NCI-H460 (cell line): ENCODE measurements at regions not wholly inside any gene's neighbourhood (a gene's known extent, or its start where the extent isn't known, plus 50 kb on each side); places are given as distances from the start of the nearest gene placed in this dataset.
"Not testable (repeated sequence)": the region's sequence is repeated elsewhere in the genome, so short reads cannot be mapped to it uniquely, and the experiment has no call there.

Source experiments
- DNase-seq: peaks from one replicate; pipeline ENCODE4 v3.0.0-alpha.2; 2016; ENCODE audit warnings: low read depth; ENCODE audit errors: extremely low read depth

DNA sequence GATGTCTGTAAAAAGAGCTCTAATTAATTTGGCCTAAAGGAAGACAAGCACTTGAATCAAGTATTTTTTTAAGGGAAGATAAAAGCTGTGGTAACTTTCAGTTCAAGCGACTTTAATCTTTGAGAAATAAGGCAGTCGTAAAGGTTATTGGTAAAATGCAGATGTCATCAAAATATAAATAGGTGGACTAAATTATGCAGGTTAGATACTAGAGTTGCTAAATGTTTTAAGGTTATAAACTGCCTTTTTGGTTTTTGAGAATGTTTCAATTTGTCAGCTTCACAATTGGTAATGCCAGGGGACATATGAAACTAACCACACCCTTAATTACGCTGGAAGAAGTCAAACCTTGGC, 159.5 kb upstream of the OLIG3 start:
- DNase-seq, result no peak

DNA sequence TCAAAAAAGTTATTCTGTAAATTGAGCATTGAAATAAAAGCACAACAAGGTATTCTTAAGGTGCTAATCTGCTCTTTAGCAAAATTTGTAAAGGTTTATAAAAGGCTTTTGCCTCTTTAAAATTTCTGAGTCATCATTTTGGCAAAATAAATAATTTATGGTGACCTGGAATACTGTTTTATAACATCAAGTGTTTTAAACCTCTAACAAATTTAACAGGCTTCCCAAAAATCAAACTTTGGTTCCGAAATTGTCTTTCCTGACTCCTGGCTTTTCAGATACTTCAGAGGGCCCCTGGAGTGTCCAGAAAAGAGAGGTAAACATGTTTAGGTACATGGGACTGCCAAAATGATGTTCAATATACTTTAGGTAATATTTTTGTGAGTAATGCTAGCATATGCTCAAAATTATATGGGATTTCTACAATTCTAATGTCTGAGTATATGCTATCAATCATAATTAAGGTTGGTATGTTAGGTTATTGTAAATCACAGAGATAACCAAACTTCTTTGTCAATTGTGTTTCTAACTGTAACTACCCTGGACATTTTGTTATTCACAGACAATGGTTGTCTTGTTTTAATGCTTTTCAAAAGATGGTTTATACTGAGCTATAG, 160.3 kb upstream of the OLIG3 start:
- no peak for DNase-seq

DNA sequence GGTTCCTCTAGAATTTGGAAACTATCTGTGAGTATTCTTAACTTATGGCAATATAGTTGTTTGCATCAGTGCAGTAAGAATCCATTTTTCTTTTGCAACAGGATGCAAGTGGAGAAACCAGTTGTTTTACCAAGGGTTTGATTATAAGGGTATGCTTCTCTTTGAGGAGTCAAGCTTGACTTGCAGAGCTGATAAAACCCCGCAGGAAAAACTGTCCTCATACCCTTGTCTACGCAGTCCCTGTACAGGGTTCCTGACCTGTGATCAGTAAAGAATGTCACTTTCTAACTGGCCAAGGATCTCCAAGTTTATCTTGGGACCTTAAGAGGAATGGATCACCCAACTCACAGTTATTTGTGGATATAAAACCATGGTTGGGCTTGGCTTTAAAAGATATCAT, 161.1 kb upstream of the OLIG3 start:
- DNase-seq, result no peak

DNA sequence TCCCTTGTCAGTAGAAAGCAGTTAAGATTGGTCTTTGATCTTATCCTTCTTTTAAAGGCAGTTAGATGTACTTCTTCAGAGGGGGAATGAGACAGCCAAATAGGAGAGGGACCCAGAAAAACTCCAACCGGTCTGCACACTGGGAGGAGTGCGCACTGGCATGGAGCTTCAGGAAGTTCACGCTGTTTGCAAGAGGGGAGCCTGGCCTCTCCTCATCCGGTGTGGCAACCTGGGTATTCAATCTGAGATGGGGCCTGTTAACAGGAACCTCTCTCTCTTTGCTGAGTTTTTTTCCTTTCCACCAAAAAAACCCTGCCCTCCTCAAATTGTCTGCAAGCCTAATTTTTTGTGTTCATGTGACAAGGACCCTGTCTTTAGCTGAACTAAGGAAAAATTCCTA, 162.5 kb upstream of the OLIG3 start:
- DNase-seq, result no peak

DNA sequence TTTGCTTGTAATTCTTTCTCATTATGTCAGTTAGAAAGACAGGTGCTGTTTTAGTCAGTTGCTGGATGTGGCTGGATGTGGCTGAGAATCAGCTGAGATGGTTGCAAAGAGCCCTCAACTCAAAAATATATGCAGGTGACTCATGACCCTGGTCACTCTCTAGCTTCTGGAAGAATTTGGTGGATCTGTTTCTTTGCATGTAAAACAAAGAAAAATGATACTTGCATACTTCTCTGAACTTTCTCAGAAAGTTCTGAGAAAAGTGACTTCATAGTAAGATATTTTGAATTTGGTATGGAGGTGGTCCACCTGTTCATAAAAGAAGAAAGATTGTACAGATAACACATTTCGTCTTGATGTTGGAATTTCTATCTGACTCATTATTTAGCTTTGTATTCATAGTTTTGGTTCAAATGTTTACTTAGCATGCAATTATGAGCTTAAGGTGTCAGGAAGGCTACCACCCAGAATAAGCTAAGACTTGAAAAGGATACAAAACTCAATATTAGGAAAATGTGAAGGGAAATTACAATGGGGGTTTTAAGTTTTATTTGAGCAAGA, 163.2 kb upstream of the OLIG3 start:
- DNase-seq, result no peak

DNA sequence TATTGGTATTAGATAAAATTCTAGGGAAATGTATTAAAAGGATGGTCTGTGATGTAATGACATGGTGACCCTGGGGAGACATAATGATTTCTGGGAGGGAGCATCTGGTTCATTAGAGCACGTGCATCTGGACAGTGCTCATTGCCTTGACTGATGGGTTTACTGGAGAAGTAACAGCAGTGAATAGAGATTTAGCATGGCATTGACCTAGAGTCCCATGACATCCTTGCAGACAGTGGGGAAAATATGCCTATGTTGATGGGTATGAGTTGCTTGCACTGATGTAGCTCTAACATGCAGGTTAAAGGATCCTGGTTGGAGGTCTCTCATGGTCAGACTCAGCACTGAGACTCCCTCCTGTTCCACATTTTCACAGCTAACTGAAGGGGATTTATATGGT, 164.1 kb upstream of the OLIG3 start:
- no peak for DNase-seq

DNA sequence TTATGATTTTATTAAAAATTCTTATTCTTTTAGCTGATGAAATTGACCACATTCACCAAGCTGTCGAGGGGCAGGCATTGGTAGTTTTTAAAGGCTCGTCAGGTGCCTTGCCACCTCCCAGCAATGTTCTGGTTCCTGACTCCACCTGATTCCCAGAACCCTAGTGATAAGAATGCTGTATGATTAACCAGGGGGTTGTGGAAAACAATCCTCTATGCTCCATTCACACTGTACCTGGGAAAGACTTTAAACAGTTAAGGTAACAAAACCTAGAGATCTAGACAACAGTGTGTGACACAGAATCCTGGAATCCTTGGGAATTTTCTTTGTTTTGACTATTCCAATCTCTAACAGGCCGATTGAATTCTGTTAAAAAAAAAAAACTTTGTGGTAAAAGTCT, 165.7 kb upstream of the OLIG3 start:
- no peak for DNase-seq

DNA sequence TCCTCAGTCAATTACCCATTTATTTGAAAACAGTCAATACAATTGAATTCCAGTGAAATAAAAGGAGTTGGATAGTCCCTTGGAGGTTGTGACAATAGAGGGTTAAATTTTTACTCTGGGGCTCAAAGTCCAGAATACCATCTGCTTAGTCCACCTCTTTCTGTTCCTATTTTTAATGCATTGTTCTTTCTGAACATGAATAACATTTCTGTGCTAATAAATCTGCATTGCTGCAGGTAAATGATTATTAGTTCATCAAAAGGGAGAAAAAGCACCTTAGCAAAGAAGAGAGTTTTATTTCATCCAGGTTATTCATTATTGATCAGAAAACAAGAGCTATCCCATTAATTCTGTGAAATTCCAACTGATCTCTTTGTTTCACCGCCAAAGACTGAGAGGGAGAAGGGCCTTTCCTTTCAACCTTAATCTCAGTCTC, 166.1 kb upstream of the OLIG3 start:
- DNase-seq, result no peak

DNA sequence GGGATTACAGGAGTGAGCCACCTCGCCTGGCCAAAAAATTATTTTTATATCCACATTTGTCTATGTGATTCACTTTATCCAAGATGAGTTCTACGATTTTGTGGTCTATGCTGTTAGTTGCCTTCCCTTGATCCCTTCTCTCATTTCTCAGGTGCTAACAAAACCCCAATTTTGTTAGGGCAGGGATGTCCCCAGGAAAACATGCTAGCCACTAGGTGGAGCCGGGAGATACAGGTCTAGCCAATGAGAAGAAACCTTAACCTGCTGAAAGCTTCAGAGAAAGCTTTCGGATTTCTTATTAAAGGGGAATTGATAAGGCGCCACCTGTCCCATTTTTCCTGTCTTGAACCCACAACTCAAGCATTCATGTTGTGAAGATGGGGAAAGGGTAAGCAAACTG, 167.4 kb upstream of the OLIG3 start:
- DNase-seq, result no peak

DNA sequence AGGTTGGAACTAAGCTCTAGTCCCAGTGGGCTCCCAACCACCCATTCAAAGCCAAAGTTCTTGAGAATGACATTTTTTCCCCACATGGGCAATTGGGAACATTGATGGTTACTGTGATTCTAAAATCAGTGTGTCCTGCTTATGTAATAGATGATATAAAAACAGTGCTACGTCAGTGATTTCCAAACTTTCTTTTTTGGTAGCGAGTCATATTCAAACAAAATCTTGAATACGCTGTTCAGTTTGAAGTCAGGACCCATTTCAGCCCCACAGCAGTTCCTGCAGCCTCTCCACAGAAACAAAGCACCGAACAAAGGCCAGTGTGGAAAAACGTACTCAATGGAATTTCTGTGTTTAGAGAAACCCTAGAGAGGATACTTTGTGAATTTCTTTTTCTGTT, 170.0 kb upstream of the OLIG3 start:
- no peak for DNase-seq

DNA sequence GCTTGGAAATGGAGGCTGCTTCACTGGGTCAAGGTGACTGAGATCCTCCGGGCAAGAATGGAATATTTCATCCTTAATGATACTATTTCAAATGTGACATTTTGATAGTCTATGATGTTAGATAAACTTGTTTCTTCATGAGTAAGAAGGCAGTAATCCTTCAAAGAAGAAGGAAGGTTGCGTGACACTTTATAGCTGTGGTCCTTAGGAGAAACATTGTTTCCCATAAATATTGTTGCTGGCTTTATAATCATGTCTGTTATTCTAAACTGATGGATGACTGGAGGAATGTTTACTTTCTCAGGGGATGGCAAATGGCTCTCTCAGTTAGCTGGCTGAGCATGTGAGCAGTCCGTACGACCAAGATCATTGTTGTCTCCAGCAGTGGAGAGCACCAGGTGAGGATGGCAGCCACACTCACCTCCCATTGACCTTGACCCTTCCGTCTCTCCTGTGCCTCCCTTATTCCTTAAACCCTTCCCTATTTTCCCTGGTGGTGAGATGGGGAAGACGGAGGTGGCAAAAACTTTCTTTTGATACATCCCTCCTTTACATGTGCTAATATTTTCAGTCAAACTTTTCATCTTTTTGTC, 171.2 kb upstream of the OLIG3 start:
- no peak for DNase-seq

DNA sequence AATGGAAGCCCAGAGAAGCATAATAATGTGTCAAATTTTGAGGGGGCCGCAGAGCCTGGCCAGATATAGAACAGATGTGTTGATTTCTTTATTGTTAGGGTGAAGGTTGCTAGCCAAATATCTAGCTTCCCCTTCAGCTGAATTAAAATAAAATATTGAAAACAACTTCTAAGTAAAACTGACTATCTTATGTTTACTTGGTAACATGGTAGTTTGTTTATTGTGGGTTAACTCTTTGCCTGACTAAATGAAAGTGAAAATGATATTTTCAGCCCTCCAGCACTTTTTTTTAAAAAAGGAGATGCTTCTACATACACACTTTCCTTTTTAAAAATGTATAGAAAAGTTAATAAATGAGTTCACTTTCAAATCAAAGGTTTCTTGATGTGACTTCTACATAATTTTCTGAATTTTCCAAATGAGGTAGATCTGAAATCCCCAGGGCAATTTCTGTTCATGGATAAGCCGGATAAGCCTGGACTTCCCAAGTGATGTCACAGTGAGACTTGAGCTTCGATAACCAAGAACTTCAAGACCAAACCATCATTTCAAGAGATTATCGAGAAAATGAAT, 172.1 kb upstream of the OLIG3 start:
- no peak for DNase-seq

DNA sequence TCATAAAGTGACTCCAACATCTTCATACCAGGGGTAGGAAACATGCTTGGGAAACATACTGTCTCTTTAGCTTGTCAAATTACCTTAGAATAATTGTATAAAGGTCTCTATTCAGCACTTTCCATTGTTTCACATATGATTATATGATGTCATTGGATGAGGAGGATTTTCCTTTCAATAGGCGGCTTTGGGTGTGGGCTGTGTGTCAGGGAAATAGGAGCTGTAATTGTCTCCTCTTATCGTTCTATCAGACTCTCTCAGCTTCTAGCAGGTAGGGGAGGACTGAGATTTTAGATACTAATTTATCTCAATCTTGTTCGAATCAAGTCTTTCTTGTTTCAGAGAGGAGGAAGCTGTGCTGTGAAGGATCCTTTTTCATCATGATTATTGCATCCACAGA, 179.4 kb upstream of the OLIG3 start:
- no peak for DNase-seq

DNA sequence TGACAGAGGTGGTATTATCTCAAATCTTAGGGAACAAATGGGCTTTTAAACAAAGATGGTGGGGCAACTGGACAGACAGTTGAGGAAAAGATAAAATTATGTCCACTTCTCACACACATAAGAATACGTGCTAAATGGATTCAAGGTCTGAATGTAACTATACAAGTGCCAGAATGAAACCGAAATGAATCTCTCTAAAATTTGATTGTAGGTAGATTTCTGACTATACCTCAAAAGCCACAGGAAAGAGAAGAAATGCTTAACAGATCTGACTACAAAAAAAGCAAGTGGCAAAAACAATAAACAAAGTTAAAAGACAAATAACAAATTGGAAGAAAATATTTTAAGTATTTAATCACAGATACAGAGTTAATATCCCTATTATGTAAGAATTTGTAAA, 182.7 kb upstream of the OLIG3 start:
- DNase-seq, result no peak

DNA sequence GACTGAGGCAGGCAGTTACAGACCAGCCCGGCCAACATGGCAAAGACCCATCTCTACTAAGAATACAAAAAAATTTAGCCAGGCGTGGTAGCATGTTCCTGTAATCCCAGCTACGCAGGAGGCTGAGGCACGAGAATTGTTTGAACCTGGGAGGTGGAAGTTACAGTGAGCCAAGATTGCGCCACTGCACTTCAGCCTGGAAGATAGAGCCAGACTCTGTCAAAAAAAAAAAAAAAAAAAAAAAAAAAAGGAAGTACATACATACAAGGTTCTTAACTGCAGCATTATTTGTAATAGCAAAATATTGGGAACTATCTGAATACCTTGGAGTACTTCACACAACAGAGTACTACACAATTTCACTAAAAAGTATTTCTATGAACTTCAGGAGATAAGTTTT, 183.5 kb upstream of the OLIG3 start:
- no peak for DNase-seq

DNA sequence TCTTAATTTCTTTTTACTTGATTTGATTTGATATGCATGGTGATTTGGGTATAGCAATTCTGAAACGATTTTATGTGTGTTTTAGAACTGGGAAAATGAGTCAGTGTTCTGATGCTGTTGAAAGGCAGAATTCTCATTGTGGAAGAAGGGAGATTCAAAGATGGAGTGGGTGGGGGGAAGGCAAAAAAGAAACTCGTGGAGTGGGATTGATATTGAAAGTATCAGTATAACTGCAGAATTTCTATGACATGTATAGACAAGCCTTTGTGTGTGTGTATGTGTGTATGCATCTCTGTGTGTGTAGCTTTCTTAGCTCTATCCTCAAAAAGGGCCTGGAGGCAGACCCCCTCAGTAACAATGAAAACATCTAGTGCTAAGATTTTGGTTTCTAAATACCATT, 184.3 kb upstream of the OLIG3 start:
- no peak for DNase-seq

DNA sequence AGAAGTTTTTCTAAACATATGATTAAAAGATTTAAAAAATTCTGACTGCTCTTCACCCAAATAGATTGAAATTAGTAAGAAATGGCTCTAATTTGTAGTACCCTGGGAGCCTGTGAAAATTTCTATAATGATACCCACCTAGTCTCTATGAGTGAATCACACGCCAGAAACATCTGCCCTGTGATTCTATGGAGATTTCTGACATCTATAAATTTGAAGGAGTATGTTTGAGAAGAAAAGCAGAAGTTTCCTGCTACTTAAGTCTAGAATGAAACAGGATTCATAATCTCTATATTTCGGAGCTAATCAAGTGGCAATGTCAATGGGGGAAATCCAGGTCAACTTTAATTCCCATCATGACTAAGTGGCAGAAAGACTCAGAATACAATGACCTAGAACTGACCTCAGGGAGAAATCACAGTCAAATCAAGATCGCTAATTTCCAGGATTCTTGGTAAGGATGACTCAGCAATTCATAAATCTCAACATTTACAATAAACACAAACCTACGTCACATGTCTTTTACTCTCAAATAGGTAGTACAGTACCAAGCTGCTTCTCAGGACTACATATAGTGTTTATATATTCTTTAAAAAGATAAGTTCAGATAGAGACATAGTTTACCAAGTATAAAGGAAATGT, 186.2 kb upstream of the TNFAIP3 start:
- peak; percentile 77 for DNase-seq

DNA sequence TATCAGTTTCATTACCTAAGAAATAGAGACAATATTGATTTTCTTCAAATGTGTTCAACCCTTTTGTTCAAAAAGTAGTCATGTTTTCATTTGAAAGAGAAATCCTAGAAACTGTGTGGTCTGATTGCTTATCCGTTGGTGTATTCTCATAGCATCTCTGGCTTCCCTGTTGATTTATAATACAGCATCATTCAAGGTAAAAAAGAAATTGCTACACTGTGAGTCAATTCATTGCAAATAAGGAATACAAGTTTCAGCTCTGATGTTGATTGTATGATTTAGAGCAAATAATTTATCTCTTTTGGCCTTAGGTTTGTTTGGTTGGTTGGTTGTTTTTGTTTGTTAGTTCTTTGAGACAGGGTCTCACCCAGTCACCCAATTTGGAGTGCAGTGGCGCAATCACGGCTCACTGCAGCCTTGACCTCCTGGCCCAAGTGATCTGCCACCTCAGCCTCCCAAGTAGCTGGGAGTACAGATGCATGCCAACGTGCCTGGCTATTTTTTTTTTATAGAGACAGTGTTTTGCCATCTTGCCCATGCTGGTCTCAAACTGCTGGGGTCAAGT, 185.5 kb upstream of the TNFAIP3 start:
- DNase-seq, result peak; percentile 38

DNA sequence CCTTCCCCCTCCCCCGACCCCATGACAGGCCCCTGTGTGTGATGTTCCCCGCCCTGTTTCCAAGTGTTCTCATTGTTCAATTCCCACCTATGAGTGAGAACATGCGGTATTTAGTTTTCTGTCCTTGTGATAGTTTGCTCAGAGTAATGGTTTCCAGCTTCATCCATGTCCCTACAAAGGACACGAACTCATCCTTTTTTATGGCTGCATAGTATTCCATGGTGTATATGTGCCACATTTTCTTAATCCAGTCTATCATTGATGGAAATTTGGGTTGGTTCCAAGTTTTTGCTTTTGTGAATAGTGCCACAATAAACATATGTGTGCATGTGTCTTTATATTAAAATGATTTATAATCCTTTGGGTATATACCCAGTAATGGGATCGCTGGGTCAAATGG, 184.4 kb upstream of the TNFAIP3 start:
- not testable (repeated sequence) for DNase-seq

DNA sequence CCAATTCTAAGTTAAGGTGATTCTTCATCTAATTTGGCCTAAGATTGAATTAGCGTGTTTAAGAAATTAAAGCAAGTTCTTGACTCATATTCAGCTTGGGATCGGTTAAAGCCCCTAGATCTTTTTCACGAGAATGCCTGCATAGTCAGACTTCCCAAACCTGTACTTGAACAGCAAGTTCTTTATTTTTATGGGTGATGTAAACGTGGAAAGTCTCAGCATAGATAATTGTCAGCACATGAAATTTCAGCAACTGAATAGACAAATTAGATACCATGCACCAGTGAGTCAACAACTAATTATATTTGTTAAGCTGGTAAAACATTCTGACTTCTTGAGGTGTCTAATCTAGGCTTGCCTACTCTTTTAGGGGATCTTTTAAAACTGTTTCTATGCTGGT, 183.1 kb upstream of the TNFAIP3 start:
- no peak for DNase-seq

DNA sequence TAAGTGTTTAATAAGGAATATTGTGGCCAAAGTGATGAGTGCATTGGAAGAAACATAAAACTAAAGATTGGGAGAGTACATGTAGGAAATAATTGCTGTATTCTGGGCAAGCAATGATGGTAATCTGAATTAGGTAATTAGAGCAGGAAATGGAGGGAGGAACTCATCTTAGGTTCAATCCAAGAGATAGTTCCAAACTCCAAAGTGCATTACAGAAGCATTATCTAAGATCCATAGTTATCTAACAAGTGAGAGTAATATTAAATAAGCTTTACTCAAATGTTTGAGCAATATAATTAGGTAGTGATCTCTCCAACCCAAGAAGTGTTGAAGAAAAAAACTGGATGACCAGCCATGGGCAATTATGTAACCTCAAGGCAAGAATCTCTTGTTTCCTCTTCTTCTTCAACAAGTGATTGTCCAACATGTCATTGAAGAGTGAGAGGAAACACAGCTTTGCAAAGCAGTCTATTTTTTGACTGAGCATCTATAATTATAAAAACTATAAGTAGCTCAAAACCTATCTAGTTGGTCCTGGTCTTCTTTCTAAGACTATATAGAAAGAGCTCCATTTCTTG, 181.2 kb upstream of the TNFAIP3 start:
- DNase-seq, result no peak
